GM21526 (cell line): ENCODE measurements at regions not wholly inside any gene's neighbourhood (a gene's known extent, or its start where the extent isn't known, plus 50 kb on each side); places are given as distances from the start of the nearest gene placed in this dataset.

Experiments
- ATAC-seq: cut with Tn5 transposase; IDR thresholded peaks from one replicate; pipeline ENCODE4 v1.9.1; 2021; ENCODE audit warnings: moderate library complexity; ENCODE audit not compliant: unreplicated experiment, low FRiP score

GRCh38 chr22:48209473-48210197 is 1447.2 kb downstream of the TBC1D22A start:
- ATAC-seq = no peak

DNA sequence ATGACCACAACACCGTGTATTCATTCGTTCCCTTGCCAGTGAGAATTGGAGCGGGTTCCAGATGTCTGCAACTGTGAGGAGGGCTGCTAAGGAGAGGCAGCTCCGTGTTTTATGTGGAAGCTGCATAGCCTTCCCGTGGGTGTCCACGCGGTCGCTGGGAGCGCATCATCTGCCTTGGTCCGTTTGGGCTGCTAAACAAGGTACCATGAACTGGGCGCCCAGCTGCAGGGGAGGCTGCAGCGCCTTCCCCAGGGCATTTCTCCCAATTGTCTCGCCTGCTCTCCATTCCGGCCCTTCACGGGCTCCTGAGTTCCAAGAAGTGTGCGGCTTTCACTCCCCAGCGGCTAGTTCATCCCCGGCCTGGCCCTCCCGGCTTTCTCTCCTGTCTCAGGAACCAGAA is 1446.4 kb downstream of the TBC1D22A start:
- no peak for ATAC-seq

GRCh38 chr22:48207919-48208535 is 1445.6 kb downstream of the TBC1D22A start:
- ATAC-seq = no peak

- ATAC-seq = no peak
Observed at GRCh38 chr22:48205790-48206189, 1443.3 kb downstream of the TBC1D22A start.

- no peak for ATAC-seq
Observed at GRCh38 chr22:48205161-48205560, 1442.7 kb downstream of the TBC1D22A start.

GRCh38 chr22:48204296-48204695 is 1441.8 kb downstream of the TBC1D22A start:
- no peak for ATAC-seq

DNA sequence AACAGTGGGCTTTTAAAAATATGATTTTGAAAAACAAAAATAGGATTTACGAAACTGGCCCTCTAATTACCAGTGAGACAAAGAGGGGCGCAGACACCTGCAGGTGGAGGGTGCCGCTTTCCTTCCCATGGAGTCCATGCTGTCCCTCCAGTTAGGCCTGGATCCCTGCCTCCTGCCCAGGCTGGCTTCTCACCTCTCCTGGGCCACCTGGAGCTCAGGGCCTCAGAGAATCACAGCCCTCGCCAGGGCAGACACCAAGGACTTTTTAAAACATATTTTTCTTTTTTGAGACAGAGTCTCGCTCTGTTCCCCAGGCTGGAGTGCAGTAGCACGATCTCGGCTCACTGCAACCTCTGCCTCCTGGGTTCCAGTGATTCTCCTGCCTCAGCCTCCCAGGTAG is 1437.2 kb downstream of the TBC1D22A start:
- ATAC-seq = no peak

DNA sequence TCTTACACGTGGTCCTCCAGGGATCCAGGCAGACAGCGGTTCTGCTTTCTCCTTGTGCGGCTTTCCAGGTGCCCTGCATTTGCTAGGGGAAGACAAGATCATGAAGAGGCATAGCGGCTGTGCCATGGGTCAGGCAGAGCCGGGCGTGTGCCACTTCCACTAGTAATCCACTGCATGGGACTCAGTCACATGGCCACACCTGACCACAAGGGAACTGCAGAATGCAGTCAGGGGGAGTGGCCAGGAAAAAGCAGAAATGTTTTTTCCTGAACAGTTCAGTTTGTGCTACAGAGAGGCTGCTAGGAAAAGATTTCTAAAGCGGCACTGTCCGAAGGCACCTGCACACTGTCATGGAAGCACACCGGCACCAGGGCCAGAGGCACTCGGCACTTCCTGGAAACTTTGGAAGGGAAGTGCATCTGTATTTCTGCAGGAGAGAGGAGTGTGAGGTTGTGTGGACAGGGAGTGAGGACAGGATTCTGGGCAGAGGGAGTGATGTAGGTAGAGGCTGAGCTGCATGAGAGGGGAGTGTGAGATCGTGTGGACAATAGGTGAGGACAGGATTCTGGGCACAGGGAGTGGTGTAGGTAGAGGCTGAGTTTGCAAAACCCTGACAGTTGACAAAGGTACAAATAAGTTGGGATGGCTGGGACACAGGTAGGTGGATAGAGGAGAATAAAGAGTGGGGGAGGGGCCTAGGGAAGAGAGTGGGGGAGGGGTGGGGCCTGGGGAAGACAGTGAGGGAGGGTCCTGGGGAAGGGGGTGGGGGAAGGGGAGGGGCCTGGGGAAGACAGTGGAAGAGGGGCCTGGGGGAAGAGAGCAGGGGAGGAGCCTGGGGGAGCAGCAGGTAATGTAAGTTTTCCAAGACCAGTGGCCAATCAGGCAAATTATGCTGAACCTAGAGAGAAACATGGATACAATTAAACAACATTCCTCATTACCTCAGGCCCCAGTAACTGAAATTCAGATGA is 1436.3 kb downstream of the TBC1D22A start:
- no peak for ATAC-seq

GRCh38 chr22:48197189-48197690 is 1434.8 kb downstream of the TBC1D22A start:
- no peak for ATAC-seq

DNA sequence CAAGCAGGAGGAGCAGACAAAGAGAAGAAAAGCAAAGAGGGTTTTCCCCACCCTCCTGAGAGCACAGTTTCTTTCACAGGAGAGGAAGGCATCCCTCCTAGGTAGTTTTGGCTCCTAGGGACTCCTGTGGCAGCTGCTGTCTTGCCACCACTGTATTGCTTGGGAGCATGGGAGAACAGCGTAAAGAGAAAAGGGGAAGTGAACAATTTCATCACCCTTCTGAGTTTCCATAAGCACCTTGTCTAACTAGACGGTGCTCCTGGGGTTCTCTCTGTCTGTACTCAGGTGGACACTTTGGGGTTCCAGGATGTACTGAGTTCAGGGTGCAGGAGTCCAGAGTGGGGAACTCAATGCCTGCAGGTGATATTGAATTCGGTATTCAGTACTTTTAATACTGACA is 1430.5 kb downstream of the TBC1D22A start:
- ATAC-seq = no peak

DNA sequence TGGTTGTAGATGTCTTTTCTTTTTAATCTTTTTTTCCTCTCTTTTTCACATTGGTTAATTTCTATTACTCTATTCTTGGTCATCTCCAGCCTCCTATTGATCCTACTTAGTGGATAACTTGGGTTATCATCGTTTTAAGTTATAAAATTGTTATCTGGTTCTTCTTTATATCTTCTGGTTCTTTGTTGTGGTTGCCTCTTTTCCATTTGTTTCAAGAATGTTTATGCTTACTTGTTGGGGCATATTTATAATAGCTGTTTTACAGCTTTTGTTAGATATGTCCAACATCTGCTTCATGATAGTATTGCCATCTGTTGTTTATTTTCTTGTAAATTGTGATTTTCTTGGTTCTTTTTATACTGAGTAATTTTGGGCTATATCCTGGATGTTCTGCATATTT is 1429.6 kb downstream of the TBC1D22A start:
- ATAC-seq = no peak

- ATAC-seq = no peak
Observed at GRCh38 chr22:48188231-48188721, 1425.8 kb downstream of the TBC1D22A start.

DNA sequence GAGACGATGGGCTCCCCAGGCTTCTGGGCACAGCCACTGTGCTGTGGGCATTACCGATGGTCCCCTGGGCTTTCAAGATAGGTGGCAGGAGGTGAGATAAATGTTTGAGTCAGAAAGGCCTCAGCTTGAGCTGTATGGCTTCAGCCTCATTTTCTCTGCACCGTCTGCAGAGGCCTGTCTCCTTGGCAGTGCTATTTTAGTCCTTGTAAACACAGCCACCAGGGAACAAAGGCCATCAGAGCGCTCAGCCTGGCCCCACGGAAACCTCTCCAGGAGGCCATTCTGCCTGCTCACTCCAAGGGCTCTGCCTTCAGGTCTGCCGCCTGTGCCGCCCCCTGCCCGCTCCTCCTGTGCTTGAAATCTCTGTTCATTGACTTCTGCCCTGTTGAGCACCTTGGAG is 1424.9 kb downstream of the TBC1D22A start:
- no peak for ATAC-seq

GRCh38 chr22:48186146-48186790 is 1423.8 kb downstream of the TBC1D22A start:
- no peak for ATAC-seq

DNA sequence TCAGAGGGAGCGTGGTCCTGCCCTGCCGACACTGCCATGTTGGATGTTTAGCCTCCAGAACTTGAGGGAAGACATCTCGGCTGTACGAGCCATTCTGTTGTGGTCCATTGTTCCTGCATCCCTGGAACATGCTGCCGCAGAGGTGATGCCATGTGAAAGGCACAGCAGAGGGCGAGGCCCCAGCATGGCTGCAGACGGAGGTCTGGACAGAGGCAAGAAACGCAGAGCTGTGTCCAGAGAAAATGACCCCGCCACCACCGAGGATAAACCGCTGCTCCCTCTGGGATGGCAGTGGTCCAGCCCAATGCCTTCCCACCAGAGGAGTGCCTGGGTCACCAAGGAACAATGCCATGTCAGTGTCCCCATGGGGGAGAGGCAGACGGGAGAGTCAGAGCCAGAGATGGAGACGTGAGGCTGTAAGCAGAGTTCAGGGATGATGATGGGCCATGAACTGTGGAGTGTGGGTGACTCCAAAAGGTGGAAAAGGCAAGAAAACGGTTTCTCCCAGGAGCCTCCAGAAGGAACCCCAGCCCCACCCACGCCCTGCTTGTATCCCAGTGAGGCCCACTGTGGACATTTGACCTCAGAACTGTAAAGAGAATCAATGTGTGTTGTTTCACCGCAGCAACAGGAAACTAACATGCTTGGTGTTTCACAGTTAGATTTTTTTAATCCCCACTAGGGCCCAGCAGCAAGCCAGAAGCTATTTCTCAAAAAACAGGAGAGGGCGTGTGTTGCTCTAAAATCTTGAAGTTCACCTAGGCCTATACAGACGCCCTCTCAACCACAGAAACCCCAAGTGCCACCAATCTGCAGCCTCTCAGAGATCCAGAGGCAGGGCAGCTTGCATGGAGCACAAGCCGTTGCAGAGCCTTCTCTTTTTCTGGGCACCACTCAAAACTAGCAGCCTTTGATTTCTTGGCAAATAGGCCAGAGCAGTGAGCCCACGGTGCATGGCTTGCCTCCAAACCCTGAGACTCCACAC is 1422.9 kb downstream of the TBC1D22A start:
- no peak for ATAC-seq

- ATAC-seq = no peak
Observed at GRCh38 chr22:48182846-48183805, 1420.7 kb downstream of the TBC1D22A start.

DNA sequence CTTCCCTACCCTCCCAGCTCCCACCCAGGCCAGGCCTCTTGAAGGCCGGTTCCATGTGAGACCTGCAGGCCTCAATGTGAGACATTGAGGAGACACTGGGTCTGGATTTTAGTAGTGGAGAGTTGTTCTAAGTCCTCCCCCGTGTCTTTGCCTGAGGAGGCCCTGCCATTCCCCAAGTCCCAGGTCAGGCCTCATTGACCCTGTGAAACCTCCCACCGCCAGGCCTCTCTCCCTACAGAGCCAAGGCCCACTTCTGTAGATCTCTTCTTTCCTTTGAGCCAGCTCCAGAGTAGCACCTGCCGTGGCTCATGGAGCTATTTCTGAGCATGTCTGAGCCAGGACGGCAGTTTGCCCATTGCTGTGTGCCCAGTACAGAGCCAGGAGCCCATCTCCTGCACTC is 1419.6 kb downstream of the TBC1D22A start:
- no peak for ATAC-seq
